ENCODE measurements at regions not wholly inside any gene's neighbourhood (a gene's known extent, or its start where the extent isn't known, plus 50 kb on each side); places are given as distances from the start of the nearest gene placed in this dataset.

DNA sequence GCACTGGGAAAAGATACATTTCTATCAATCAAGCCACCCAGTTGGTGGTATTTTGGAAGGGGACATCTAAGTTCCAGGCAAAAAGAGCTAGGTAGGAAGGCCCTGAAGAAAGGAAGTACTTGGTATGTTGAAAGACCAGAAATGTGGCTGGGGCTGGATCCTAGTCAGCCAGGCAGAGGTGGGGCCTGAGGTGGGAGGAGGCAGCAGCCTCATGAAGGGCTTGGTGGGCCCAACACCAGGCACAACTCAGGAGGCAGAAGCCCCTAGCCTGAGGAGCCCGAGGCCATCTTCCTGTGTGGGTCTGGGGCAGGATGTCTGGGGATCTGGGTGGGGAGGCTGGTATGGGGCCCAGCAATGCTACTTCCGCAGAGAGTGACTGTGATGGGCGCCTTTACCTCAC, 105.9 kb downstream of the SALL1 start:
- Histone ChIP-seq H2AFZ (replicated peaks; ENCODE audit: low read length, poor library complexity) (no peak overlapping the region), H3K9me3 (ENCODE audit: control insufficient read depth, insufficient read depth, low read length) (no peaks in the 10 kb centered on the region; the same call in 1 of the 2 replicates), H4K5ac (ENCODE audit: low read depth, low read length) (no peak overlapping the region), H3K23ac (ENCODE audit: low read depth, low read length) (no peak overlapping the region), H3K4me2 (ENCODE audit: low read depth, low read length) (no peak overlapping the region), H3K36me3 (ENCODE audit: control insufficient read depth, insufficient read depth, low read length) (no peaks in the 10 kb centered on the region), H3K4me3 (ENCODE audit: insufficient read depth, low read depth, low read length) (no peak overlapping the region), H3K4me1 (ENCODE audit: control insufficient read depth, insufficient read depth, low read length) (no peaks in the 10 kb centered on the region), H4K91ac (ENCODE audit: insufficient read depth, low read depth, low read length) (no peak overlapping the region), H3K79me1 (ENCODE audit: low read depth in 1 of 2, low read length in 2 of 2) (no peaks in the 10 kb centered on the region), H3K27me3 (ENCODE audit: control insufficient read depth, insufficient read depth, low read length) (no peaks in the 10 kb centered on the region), H2AK5ac (ENCODE audit: low read depth, low read length) (no peak overlapping the region), H4K8ac (ENCODE audit: low read depth in 2 of 2, low read length in 2 of 2) (no peak overlapping the region), H2BK5ac (ENCODE audit: low read depth, low read length, poor library complexity, severe bottlenecking) (no peak overlapping the region), H3K14ac (replicated peaks; ENCODE audit: low read depth, low read length) (no peak overlapping the region), H3K9me1 (ENCODE audit: insufficient read depth, low read length) (no peaks in the 10 kb centered on the region), H3K27ac (ENCODE audit: insufficient read depth, low read length) (no peak overlapping the region), H2BK15ac (ENCODE audit: low read depth, low read length) (no peak overlapping the region), H3K56ac (ENCODE audit: extremely low read depth, insufficient read depth, low read length) (no peak overlapping the region), H2AK9ac (replicated peaks; ENCODE audit: low read depth, low read length, poor library complexity) (no peak overlapping the region), H2BK120ac (ENCODE audit: low read depth, low read length) (no peak overlapping the region), H4K20me1 (ENCODE audit: insufficient read depth, low read length) (no peaks in the 10 kb centered on the region), H3K4ac (ENCODE audit: low read depth, low read length) (no peak overlapping the region), H3K18ac (ENCODE audit: low read depth, low read length) (no peak overlapping the region), H2BK20ac (ENCODE audit: low read depth, low read length) (no peak overlapping the region), H3K9ac (ENCODE audit: low read depth, low read length) (no peak overlapping the region)
- ChIA-PET POLR2A (ENCODE audit: unreplicated experiment) (no interaction called here), CTCF (no interaction called here)
- no peak for TF ChIP-seq MAFK (IDR thresholded peaks at IDR 0.05; ENCODE audit: low read depth, low read length)
- no peak for TF ChIP-seq BHLHE40 (IDR thresholded peaks at IDR 0.05; ENCODE audit: low read depth, low read length)
- TF ChIP-seq CEBPB (IDR thresholded peaks at IDR 0.05; ENCODE audit: low read depth, low read length), result no peak
- TF ChIP-seq, protein P1, sequence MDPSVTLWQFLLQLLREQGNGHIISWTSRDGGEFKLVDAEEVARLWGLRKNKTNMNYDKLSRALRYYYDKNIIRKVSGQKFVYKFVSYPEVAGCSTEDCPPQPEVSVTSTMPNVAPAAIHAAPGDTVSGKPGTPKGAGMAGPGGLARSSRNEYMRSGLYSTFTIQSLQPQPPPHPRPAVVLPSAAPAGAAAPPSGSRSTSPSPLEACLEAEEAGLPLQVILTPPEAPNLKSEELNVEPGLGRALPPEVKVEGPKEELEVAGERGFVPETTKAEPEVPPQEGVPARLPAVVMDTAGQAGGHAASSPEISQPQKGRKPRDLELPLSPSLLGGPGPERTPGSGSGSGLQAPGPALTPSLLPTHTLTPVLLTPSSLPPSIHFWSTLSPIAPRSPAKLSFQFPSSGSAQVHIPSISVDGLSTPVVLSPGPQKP (IDR thresholded peaks at IDR 0.05; ENCODE audit: borderline replicate concordance, low read depth, low read length), result no peak
- no peak for TF ChIP-seq NFE2L2 (IDR thresholded peaks at IDR 0.05; ENCODE audit: low read depth, low read length)
- no peak for TF ChIP-seq SMC3 (IDR thresholded peaks at IDR 0.05; ENCODE audit: low read depth, low read length)
- TF ChIP-seq POLR2A (IDR thresholded peaks at IDR 0.05; ENCODE audit: low read depth, low read length), result no peak
- TF ChIP-seq, protein P2, sequence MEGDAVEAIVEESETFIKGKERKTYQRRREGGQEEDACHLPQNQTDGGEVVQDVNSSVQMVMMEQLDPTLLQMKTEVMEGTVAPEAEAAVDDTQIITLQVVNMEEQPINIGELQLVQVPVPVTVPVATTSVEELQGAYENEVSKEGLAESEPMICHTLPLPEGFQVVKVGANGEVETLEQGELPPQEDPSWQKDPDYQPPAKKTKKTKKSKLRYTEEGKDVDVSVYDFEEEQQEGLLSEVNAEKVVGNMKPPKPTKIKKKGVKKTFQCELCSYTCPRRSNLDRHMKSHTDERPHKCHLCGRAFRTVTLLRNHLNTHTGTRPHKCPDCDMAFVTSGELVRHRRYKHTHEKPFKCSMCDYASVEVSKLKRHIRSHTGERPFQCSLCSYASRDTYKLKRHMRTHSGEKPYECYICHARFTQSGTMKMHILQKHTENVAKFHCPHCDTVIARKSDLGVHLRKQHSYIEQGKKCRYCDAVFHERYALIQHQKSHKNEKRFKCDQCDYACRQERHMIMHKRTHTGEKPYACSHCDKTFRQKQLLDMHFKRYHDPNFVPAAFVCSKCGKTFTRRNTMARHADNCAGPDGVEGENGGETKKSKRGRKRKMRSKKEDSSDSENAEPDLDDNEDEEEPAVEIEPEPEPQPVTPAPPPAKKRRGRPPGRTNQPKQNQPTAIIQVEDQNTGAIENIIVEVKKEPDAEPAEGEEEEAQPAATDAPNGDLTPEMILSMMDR (conservative IDR thresholded peaks at IDR 0.05; ENCODE audit: low read depth, low read length), result no peak
- TF ChIP-seq CHD1 (IDR thresholded peaks at IDR 0.05; ENCODE audit: low read depth, low read length), result no peak
- TF ChIP-seq, protein P3, sequence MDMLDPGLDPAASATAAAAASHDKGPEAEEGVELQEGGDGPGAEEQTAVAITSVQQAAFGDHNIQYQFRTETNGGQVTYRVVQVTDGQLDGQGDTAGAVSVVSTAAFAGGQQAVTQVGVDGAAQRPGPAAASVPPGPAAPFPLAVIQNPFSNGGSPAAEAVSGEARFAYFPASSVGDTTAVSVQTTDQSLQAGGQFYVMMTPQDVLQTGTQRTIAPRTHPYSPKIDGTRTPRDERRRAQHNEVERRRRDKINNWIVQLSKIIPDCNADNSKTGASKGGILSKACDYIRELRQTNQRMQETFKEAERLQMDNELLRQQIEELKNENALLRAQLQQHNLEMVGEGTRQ (IDR thresholded peaks at IDR 0.05; ENCODE audit: low read depth, low read length), result no peak
- no peak for TF ChIP-seq FOS (IDR thresholded peaks at IDR 0.05; ENCODE audit: low read depth, low read length)
- no peak for TF ChIP-seq RCOR1 (IDR thresholded peaks at IDR 0.05; ENCODE audit: insufficient replicate concordance, low read length)
- BruUV-seq (replicated peaks), result no TSS peak
- WGBS, 2 experiments (ENCODE audit: extremely low coverage in 2 of 2, insufficient read length in 1 of 2), result no CpG with 5 or more reads among the region's 3 CpGs
- intact Hi-C loops (cut with micrococcal nuclease), result no loop called here
- dilution Hi-C loops (cut with HindIII; ENCODE audit: low sequenced_read_pairs, unreplicated experiment), result no loop called here
- in situ Hi-C loops (cut with MboI; ENCODE audit: low sequenced_read_pairs), result no loop called here
- no peak for DNase-seq
- ATAC-seq (ENCODE audit: low read depth), result no peak

All from IMR-90 (cell line).